ENCODE measurements at regions not wholly inside any gene's neighbourhood (a gene's known extent, or its start where the extent isn't known, plus 50 kb on each side); places are given as distances from the start of the nearest gene placed in this dataset.
"Not testable (repeated sequence)": the region's sequence is repeated elsewhere in the genome, so short reads cannot be mapped to it uniquely, and the experiment has no call there.

DNA sequence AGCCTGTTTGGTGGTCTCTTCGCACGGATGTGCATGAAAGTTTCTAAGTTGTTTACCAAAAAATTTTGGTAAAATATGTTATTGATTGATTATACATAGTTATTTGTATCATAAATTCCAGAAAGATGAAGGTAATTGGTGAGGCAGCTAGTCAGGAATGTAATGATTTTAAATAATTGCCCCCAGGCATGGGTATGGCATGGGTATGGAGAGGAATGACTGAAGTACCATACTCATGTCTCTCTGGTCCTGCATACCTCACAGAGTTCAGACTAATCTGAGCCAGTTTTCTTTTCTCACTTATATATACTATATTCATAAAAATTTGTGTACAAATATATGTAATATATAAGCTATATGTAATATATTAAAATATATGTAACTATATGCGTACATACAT, 329.0 kb upstream of the TECRL start:
- Histone ChIP-seq H2AFZ (ENCODE audit: insufficient read depth, low read depth, low read length, poor library complexity, severe bottlenecking) (no peak overlapping the region), H3K4me3 (replicated peaks in 1 of 3; ENCODE audit: low read depth in 2 of 3, low read length in 3 of 3) (no peak overlapping the region), H3K4me2 (replicated peaks; ENCODE audit: extremely low read depth, low read length, poor library complexity, severe bottlenecking) (no peak overlapping the region), H3K36me3 (replicated peaks in 1 of 2; ENCODE audit: control insufficient read depth in 1 of 2, insufficient read depth in 2 of 2, low read length in 2 of 2) (no peaks in the 10 kb centered on the region), H3K79me2 (ENCODE audit: insufficient read depth, low read length) (no peaks in the 10 kb centered on the region), H3K4me1 (ENCODE audit: control insufficient read depth in 1 of 2, insufficient read depth in 2 of 2, low read length in 2 of 2) (no peaks in the 10 kb centered on the region), H3K27ac (ENCODE audit: low read depth in 1 of 2, low read length in 2 of 2) (no peak overlapping the region), H4K20me1 (ENCODE audit: insufficient read depth, low read length) (no peaks in the 10 kb centered on the region), H3K9ac (ENCODE audit: insufficient read depth, low read length, poor library complexity, severe bottlenecking) (no peak overlapping the region), H3K9me3 (replicated peaks in 1 of 2; ENCODE audit: control insufficient read depth in 1 of 2, insufficient read depth in 1 of 2, low read length in 2 of 2) (no peaks in the 10 kb centered on the region), H3K27me3 (ENCODE audit: control insufficient read depth in 2 of 2, insufficient read depth in 2 of 2, low read length in 2 of 2) (no peaks in the 10 kb centered on the region)
- intact Hi-C loops (cut with micrococcal nuclease), result no loop called here
- no CpG with 5 or more reads among the region's 3 CpGs for WGBS (ENCODE audit: insufficient coverage)
- H3K4me1 Mint-ChIP-seq, result no peaks in the 10 kb centered on the region
- no peak overlapping the region for H3K4me3 Mint-ChIP-seq
- H3K9me3 Mint-ChIP-seq, result peaks cover 0 to 2% (median 0%) of the 10 kb centered on the region in 7 donors
- no peaks in the 10 kb centered on the region for H3K27me3 Mint-ChIP-seq (ENCODE audit: low read depth in 3 of 3)
- DNase-seq, result no peak
- H3K36me3 Mint-ChIP-seq, result no peaks in the 10 kb centered on the region
- TF ChIP-seq, protein P1, sequence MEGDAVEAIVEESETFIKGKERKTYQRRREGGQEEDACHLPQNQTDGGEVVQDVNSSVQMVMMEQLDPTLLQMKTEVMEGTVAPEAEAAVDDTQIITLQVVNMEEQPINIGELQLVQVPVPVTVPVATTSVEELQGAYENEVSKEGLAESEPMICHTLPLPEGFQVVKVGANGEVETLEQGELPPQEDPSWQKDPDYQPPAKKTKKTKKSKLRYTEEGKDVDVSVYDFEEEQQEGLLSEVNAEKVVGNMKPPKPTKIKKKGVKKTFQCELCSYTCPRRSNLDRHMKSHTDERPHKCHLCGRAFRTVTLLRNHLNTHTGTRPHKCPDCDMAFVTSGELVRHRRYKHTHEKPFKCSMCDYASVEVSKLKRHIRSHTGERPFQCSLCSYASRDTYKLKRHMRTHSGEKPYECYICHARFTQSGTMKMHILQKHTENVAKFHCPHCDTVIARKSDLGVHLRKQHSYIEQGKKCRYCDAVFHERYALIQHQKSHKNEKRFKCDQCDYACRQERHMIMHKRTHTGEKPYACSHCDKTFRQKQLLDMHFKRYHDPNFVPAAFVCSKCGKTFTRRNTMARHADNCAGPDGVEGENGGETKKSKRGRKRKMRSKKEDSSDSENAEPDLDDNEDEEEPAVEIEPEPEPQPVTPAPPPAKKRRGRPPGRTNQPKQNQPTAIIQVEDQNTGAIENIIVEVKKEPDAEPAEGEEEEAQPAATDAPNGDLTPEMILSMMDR (IDR thresholded peaks at IDR 0.05), result no peak
- no peak overlapping the region for H3K27ac Mint-ChIP-seq

DNA sequence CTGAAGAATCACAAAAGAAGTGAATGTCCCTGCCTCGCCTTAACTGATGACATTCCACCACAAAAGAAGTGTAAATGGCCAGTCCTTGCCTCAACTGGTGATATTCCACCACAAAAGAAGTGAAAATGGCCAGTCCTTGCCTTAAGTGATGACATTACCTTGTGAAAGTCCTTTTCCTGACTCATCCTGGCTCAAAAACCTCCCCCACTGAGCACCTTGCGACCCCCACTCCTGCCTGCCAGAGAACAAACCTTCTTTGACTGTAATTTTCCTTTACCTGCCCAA, 328.5 kb upstream of the TECRL start:
- H3K4me3 Mint-ChIP-seq; H3K27me3 Mint-ChIP-seq (ENCODE audit: low read depth in 3 of 3); H3K4me1 ChIP-seq (ENCODE audit: control insufficient read depth in 1 of 2, insufficient read depth in 2 of 2, low read length in 2 of 2); H3K36me3 ChIP-seq (replicated peaks in 1 of 2; ENCODE audit: control insufficient read depth in 1 of 2, insufficient read depth in 2 of 2, low read length in 2 of 2); H3K36me3 Mint-ChIP-seq; intact Hi-C loops (cut with micrococcal nuclease); H3K9me3 Mint-ChIP-seq; H3K9me3 ChIP-seq (replicated peaks in 1 of 2; ENCODE audit: control insufficient read depth in 1 of 2, insufficient read depth in 1 of 2, low read length in 2 of 2); H3K79me2 ChIP-seq (ENCODE audit: insufficient read depth, low read length); H3K27me3 ChIP-seq (ENCODE audit: control insufficient read depth in 2 of 2, insufficient read depth in 2 of 2, low read length in 2 of 2); H4K20me1 ChIP-seq (ENCODE audit: insufficient read depth, low read length); DNase-seq; H3K4me3 ChIP-seq (replicated peaks in 1 of 3; ENCODE audit: low read depth in 2 of 3, low read length in 3 of 3); H3K27ac Mint-ChIP-seq; H3K9ac ChIP-seq (ENCODE audit: insufficient read depth, low read length, poor library complexity, severe bottlenecking); H3K4me1 Mint-ChIP-seq; H3K4me2 ChIP-seq (replicated peaks; ENCODE audit: extremely low read depth, low read length, poor library complexity, severe bottlenecking); H2AFZ ChIP-seq (ENCODE audit: insufficient read depth, low read depth, low read length, poor library complexity, severe bottlenecking); H3K27ac ChIP-seq (ENCODE audit: low read depth in 1 of 2, low read length in 2 of 2): not testable (repeated sequence)
- WGBS (ENCODE audit: insufficient coverage), result 58% methylated on average over 2 of the region's 2 CpGs

Data from CD14-positive monocyte (primary cell).